CD4-positive, alpha-beta T cell treated with Interleukin-10 for 1 hour (primary cell): ENCODE measurements at regions not wholly inside any gene's neighbourhood (a gene's known extent, or its start where the extent isn't known, plus 50 kb on each side); places are given as distances from the start of the nearest gene placed in this dataset.
"Not testable (repeated sequence)": the region's sequence is repeated elsewhere in the genome, so short reads cannot be mapped to it uniquely, and the experiment has no call there.

Experiments used
- DNase-seq: peaks from one replicate; pipeline ENCODE4 v3.0.0-alpha.2; 2020

GRCh38 chr4:33477715-33478114 lies 2757.5 kb downstream of the PCDH7 start:
- DNase-seq: no peak

GRCh38 chr4:33482773-33483172 lies 2761.5 kb downstream of the ARAP2 start:
- no peak for DNase-seq

- no peak for DNase-seq
These were observed 2759.2 kb downstream of the ARAP2 start for GRCh38 chr4:33485111-33485510.

- DNase-seq: no peak
These were observed 2751.1 kb downstream of the ARAP2 start for GRCh38 chr4:33493231-33493630.

- DNase-seq: no peak
These were observed 2750.2 kb downstream of the ARAP2 start for GRCh38 chr4:33494150-33494549.

- not testable (repeated sequence) for DNase-seq
These were observed 2742.7 kb downstream of the ARAP2 start for GRCh38 chr4:33501587-33501986.

- no peak for DNase-seq
These were observed 2731.9 kb downstream of the ARAP2 start for GRCh38 chr4:33512397-33512796.

GRCh38 chr4:33518856-33519255 lies 2725.5 kb downstream of the ARAP2 start:
- DNase-seq: no peak

GRCh38 chr4:33532821-33533220 lies 2711.5 kb downstream of the ARAP2 start:
- no peak for DNase-seq

- no peak for DNase-seq
These were observed 2707.4 kb downstream of the ARAP2 start for GRCh38 chr4:33536898-33537297.

- no peak for DNase-seq
These were observed 2706.8 kb downstream of the ARAP2 start for GRCh38 chr4:33537527-33537926.

- no peak for DNase-seq
These were observed 2700.3 kb downstream of the ARAP2 start for GRCh38 chr4:33543941-33544450.

GRCh38 chr4:33551244-33551643 lies 2693.1 kb downstream of the ARAP2 start:
- no peak for DNase-seq

- no peak for DNase-seq
These were observed 2683.1 kb downstream of the ARAP2 start for GRCh38 chr4:33561259-33561658.

GRCh38 chr4:33566649-33567048 lies 2677.7 kb downstream of the ARAP2 start:
- DNase-seq: no peak

- DNase-seq: no peak
These were observed 2666.5 kb downstream of the ARAP2 start for GRCh38 chr4:33577791-33578190.

- DNase-seq: no peak
These were observed 2664.4 kb downstream of the ARAP2 start for GRCh38 chr4:33579951-33580350.

GRCh38 chr4:33592701-33593100 lies 2651.6 kb downstream of the ARAP2 start:
- DNase-seq: no peak

GRCh38 chr4:33606951-33607350 lies 2637.4 kb downstream of the ARAP2 start:
- no peak for DNase-seq

GRCh38 chr4:33616121-33616520 lies 2628.2 kb downstream of the ARAP2 start:
- DNase-seq: no peak

GRCh38 chr4:33625748-33626147 lies 2618.6 kb downstream of the ARAP2 start:
- no peak for DNase-seq

- no peak for DNase-seq
These were observed 2618.1 kb downstream of the ARAP2 start for GRCh38 chr4:33626221-33626620.

GRCh38 chr4:33628296-33628695 lies 2616.0 kb downstream of the ARAP2 start:
- DNase-seq: no peak

- DNase-seq: no peak
These were observed 2595.3 kb downstream of the ARAP2 start for GRCh38 chr4:33649015-33649414.

GRCh38 chr4:33649471-33649870 lies 2594.8 kb downstream of the ARAP2 start:
- DNase-seq: no peak

- no peak for DNase-seq
These were observed 2594.3 kb downstream of the ARAP2 start for GRCh38 chr4:33650036-33650435.
